Activated CD4-positive, alpha-beta memory T cell treated with anti-CD3 and anti-CD28 coated beads, Interleukin-2, amount 10 ng/mL, durations not matched to agents 7 days and 5 days (primary cell): ENCODE measurements at regions not wholly inside any gene's neighbourhood (a gene's known extent, or its start where the extent isn't known, plus 50 kb on each side); places are given as distances from the start of the nearest gene placed in this dataset.

Experiments used
- CTCF ChIA-PET: fragments of 350-600 bp; sonication (Branson Sonifier 250); formaldehyde crosslinking; loops from one replicate; lab custom pipeline; 2021; ENCODE audit warnings: antibody characterized with exemption, inconsistent platforms; lab: Charles Lee
- POLR2A ChIA-PET: fragments of 350-600 bp; sonication (Branson Sonifier 250); formaldehyde crosslinking; loops from one replicate; lab custom pipeline; 2021; ENCODE audit warnings: antibody characterized with exemption; lab: Charles Lee
- DNase-seq: peaks from one replicate; pipeline ENCODE4 v3.0.0-alpha.2; 2020
- H3K27ac Mint-ChIP-seq: one replicate; pipeline ENCODE4 v1.8.0; 2021; ENCODE audit warnings: mild to moderate bottlenecking, mixed read lengths
- H3K27me3 Mint-ChIP-seq: one replicate; pipeline ENCODE4 v1.8.0; 2021; ENCODE audit warnings: mixed read lengths
- H3K36me3 Mint-ChIP-seq: one replicate; pipeline ENCODE4 v1.8.0; 2021; ENCODE audit warnings: low read depth, mixed read lengths
- H3K4me1 Mint-ChIP-seq: one replicate; pipeline ENCODE4 v1.8.0; 2021; ENCODE audit warnings: mixed read lengths
- H3K4me3 Mint-ChIP-seq: one replicate; pipeline ENCODE4 v1.8.0; 2021; ENCODE audit warnings: mild to moderate bottlenecking, mixed read lengths
- H3K9me3 Mint-ChIP-seq: one replicate; pipeline ENCODE4 v1.8.0; 2021; ENCODE audit warnings: mixed read lengths

DNA sequence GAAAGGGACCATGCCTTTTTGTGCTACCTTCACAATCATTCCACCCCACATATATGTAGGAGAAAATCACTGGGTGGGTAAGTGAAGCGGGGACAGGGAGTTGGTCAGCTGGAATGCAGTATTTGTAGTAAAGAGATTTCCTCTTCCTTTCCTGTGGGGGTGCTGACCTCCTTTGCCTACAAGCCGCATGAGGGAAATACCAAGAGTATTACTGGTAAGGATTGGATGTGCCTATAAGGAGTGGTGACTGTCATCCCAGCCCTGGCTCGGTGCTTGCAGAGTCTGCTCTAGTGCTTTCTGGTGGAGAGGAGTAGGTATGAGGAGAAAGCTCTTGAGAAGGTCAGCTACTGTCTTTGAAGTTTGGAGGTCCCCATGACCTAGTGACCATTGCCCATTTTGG, 324.6 kb downstream of the HRH4 start:
- Mint-ChIP-seq H3K27ac (no peak overlapping the region), H3K9me3 (no peaks in the 10 kb centered on the region), H3K4me1 (no peaks in the 10 kb centered on the region), H3K4me3 (no peak overlapping the region), H3K36me3 (no peaks in the 10 kb centered on the region), H3K27me3 (no peaks in the 10 kb centered on the region)
- no peak for DNase-seq
- ChIA-PET POLR2A (no interaction called here), CTCF (no interaction called here)

- no peak for DNase-seq
- no peak overlapping the region for H3K4me3 Mint-ChIP-seq
- no peaks in the 10 kb centered on the region for H3K4me1 Mint-ChIP-seq
- H3K27ac Mint-ChIP-seq = no peak overlapping the region
- H3K27me3 Mint-ChIP-seq = no peaks in the 10 kb centered on the region
- ChIA-PET POLR2A (no interaction called here), CTCF (no interaction called here)
- H3K36me3 Mint-ChIP-seq = no peaks in the 10 kb centered on the region
- H3K9me3 Mint-ChIP-seq = no peaks in the 10 kb centered on the region
Measured at GRCh38 chr18:24786027-24786426, 325.6 kb downstream of the HRH4 start.

DNA sequence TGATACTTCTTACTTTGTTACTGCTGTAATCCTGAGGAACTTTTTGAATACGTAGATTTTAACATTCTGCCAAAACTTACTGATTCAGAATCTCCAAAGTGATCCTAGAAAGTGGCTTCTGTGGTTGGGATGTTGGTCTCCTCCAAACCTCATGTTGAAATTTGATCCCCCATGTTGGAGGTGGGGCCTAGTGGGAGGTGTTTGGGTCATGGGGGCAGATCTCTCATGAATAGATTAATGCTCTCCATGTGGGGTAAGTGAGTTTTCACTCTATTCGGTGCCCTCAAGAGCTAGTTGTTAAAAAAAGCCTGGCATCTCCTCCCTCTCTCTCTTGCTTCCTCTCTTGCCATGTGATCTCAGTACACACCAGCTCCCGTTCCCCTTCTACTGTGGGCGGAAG, 329.9 kb downstream of the HRH4 start:
- Mint-ChIP-seq H3K27me3 (no peaks in the 10 kb centered on the region), H3K36me3 (no peaks in the 10 kb centered on the region), H3K27ac (no peak overlapping the region), H3K4me3 (no peak overlapping the region), H3K9me3 (no peaks in the 10 kb centered on the region), H3K4me1 (no peaks in the 10 kb centered on the region)
- ChIA-PET POLR2A (no interaction called here), CTCF (no interaction called here)
- DNase-seq = no peak

GRCh38 chr18:24791751-24792545, 331.5 kb downstream of the HRH4 start:
- ChIA-PET POLR2A (no interaction called here), CTCF (no interaction called here)
- Mint-ChIP-seq H3K4me1 (no peaks in the 10 kb centered on the region), H3K27ac (no peak overlapping the region), H3K36me3 (no peaks in the 10 kb centered on the region), H3K9me3 (no peaks in the 10 kb centered on the region), H3K4me3 (no peak overlapping the region), H3K27me3 (no peaks in the 10 kb centered on the region)
- DNase-seq = no peak

DNA sequence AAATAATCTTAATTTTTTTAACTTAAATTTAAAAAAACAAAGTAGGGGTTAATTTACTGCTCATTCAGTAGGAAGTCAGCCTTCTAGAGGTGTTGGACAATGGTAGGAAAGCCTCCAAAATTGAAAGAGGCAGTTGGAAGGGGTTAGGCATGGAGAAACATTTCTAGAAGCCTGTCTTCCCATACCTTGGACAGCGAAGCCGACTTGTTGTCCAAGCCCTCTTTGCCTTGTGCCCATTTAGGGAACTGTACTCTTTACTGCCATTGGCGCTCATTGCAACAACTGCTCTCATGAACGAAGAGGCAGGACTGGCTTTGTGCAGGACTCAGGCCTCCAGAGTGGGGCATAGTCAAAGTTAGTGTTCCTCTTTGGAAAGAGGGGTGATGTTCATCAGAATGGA, 333.3 kb downstream of the HRH4 start:
- no peak for DNase-seq
- H3K4me1 Mint-ChIP-seq = no peaks in the 10 kb centered on the region
- CTCF ChIA-PET = no interaction called here
- H3K36me3 Mint-ChIP-seq = no peaks in the 10 kb centered on the region
- H3K4me3 Mint-ChIP-seq = no peak overlapping the region
- no peaks in the 10 kb centered on the region for H3K9me3 Mint-ChIP-seq
- no peaks in the 10 kb centered on the region for H3K27me3 Mint-ChIP-seq
- POLR2A ChIA-PET = no interaction called here
- H3K27ac Mint-ChIP-seq = no peak overlapping the region

GRCh38 chr18:24795129-24795528, 334.7 kb downstream of the HRH4 start:
- no peaks in the 10 kb centered on the region for H3K4me1 Mint-ChIP-seq
- H3K9me3 Mint-ChIP-seq = no peaks in the 10 kb centered on the region
- ChIA-PET POLR2A (no interaction called here), CTCF (no interaction called here)
- no peak overlapping the region for H3K27ac Mint-ChIP-seq
- H3K36me3 Mint-ChIP-seq = no peaks in the 10 kb centered on the region
- H3K27me3 Mint-ChIP-seq = no peaks in the 10 kb centered on the region
- H3K4me3 Mint-ChIP-seq = no peak overlapping the region
- DNase-seq = no peak

DNA sequence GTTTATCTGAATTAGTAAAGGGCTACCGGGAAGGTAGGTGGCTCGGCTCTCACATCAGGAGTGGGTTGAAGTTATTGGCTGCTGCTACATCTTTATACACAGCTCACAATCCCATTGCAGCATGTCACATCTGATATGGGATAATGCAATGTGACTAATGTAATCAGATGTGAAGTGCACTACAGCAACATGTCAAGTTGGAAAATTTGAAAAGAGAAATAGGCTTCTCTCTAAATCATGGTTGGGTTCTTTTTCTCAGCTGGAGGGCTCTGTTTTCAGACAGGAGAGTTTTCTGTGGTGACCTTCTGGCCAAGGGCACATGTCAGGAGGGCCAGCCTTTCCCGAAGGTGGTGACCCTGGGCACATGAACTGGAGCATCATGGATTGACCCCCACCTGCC, 337.5 kb downstream of the HRH4 start:
- POLR2A ChIA-PET = no interaction called here
- H3K4me3 Mint-ChIP-seq = no peak overlapping the region

DNA sequence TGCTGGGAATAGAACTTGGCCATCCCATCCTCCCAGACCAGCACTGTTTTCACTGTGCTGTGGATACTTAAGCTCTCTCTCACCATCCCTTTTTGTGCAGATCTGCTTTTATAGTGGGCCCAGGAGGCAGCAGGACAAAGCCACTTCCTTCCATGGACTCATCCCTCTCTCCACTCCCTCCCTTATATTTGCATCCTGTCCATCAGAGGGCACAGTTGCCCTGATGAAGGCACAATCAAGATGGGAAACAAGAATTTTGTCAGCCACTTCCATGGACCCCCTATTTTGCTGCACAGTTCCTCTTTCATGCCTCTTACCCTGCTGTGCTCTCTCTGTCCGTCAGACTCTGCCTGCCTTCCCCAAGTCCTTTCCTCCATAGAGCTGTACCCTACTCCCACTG, 338.7 kb downstream of the HRH4 start:
- ChIA-PET CTCF (no interaction called here), POLR2A (no interaction called here)
- Mint-ChIP-seq H3K4me3 (no peak overlapping the region), H3K27me3 (no peaks in the 10 kb centered on the region), H3K9me3 (no peaks in the 10 kb centered on the region), H3K27ac (no peak overlapping the region), H3K36me3 (no peaks in the 10 kb centered on the region), H3K4me1 (no peaks in the 10 kb centered on the region)
- no peak for DNase-seq

More for the DNA sequence above, 337.5 kb downstream of the HRH4 start:
- CTCF ChIA-PET = no interaction called here
- Mint-ChIP-seq H3K27ac (no peak overlapping the region), H3K27me3 (no peaks in the 10 kb centered on the region), H3K36me3 (no peaks in the 10 kb centered on the region), H3K4me1 (no peaks in the 10 kb centered on the region), H3K9me3 (no peaks in the 10 kb centered on the region)
- DNase-seq = no peak

GRCh38 chr18:24799720-24800119, 339.3 kb downstream of the HRH4 start:
- no peaks in the 10 kb centered on the region for H3K27me3 Mint-ChIP-seq
- H3K4me1 Mint-ChIP-seq = no peaks in the 10 kb centered on the region
- no peak overlapping the region for H3K4me3 Mint-ChIP-seq

DNA sequence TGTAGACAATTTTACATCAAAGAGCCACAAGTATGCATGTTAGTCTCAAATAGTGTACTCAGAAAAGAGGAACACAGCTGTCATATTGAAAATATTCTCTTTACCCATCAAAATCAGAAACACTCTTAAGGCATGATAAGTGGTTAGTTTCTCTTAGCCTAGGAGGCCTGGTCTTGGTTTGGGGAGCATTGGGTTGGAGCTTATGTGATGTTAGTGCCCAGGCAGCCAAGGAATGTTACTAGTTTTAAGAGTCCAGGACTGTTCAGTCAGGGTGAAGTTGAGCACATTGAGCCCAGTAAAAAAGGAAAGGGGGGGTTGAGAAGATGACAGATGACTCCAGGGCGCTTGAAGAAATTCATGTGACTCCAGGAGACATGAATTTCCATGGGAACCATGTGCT, 340.6 kb downstream of the HRH4 start:
- POLR2A ChIA-PET = no interaction called here
- H3K27ac Mint-ChIP-seq = no peak overlapping the region
- H3K9me3 Mint-ChIP-seq = no peaks in the 10 kb centered on the region
- CTCF ChIA-PET = no interaction called here
- H3K4me3 Mint-ChIP-seq = no peak overlapping the region
- no peak for DNase-seq
- no peaks in the 10 kb centered on the region for H3K36me3 Mint-ChIP-seq
- no peaks in the 10 kb centered on the region for H3K4me1 Mint-ChIP-seq
- H3K27me3 Mint-ChIP-seq = no peaks in the 10 kb centered on the region

More at GRCh38 chr18:24799720-24800119, 339.3 kb downstream of the HRH4 start:
- DNase-seq = no peak
- POLR2A ChIA-PET = no interaction called here
- H3K27ac Mint-ChIP-seq = no peak overlapping the region
- CTCF ChIA-PET = no interaction called here
- H3K9me3 Mint-ChIP-seq = no peaks in the 10 kb centered on the region
- H3K36me3 Mint-ChIP-seq = no peaks in the 10 kb centered on the region

- no peak for DNase-seq
- Mint-ChIP-seq H3K27me3 (no peaks in the 10 kb centered on the region), H3K27ac (no peak overlapping the region), H3K36me3 (no peaks in the 10 kb centered on the region), H3K9me3 (no peaks in the 10 kb centered on the region), H3K4me3 (no peak overlapping the region), H3K4me1 (no peaks in the 10 kb centered on the region)
- POLR2A ChIA-PET = no interaction called here
- CTCF ChIA-PET = no interaction called here
Measured at GRCh38 chr18:24802456-24802855, 342.0 kb downstream of the HRH4 start.

GRCh38 chr18:24805156-24805555, 344.7 kb downstream of the HRH4 start:
- H3K9me3 Mint-ChIP-seq = no peaks in the 10 kb centered on the region

DNA sequence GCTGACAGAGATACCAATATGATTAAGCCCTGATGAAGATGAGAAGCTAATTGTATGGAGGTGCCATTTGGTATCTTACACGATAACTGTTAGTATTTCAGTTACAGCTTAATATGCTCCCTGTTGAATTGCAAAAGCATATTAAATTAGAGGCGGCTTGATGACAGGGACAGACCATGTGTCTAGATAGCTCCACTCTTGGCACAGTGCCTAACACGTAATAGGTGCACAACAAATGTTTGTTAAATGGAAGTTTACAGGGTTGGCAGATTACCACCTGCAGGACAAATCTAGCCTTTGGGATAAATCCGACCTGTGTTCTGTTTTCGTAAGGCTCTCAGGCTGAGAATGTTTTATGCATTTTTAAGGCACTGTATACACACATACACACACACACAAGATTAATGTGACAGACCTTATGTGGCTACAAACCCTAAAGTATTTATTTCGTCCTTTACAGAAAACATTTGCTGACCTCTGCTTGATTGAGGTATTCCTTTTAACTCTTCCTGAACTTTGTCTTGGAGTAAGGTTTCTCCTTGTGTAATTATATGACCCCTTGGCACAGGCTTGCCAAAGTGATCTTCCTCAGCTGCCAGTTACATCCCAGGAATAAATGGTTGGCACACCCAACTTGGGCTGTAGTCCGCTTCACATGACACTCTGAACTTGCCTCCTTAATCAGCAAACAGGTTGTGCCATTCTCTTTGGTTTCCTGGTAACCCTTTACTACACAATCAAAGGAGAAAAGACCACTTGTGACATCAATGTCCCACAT, 348.9 kb downstream of the HRH4 start:
- Mint-ChIP-seq H3K9me3 (no peaks in the 10 kb centered on the region), H3K4me3 (no peak overlapping the region), H3K27me3 (no peaks in the 10 kb centered on the region), H3K36me3 (no peaks in the 10 kb centered on the region), H3K27ac (no peak overlapping the region), H3K4me1 (no peaks in the 10 kb centered on the region)
- ChIA-PET CTCF (no interaction called here), POLR2A (no interaction called here)
- no peak for DNase-seq

More at GRCh38 chr18:24805156-24805555, 344.7 kb downstream of the HRH4 start:
- H3K4me1 Mint-ChIP-seq = no peaks in the 10 kb centered on the region
- POLR2A ChIA-PET = no interaction called here
- CTCF ChIA-PET = no interaction called here
- H3K36me3 Mint-ChIP-seq = no peaks in the 10 kb centered on the region
- H3K27me3 Mint-ChIP-seq = no peaks in the 10 kb centered on the region
- H3K4me3 Mint-ChIP-seq = no peak overlapping the region
- no peak for DNase-seq
- no peak overlapping the region for H3K27ac Mint-ChIP-seq
